ENCODE measurements at regions not wholly inside any gene's neighbourhood (a gene's known extent, or its start where the extent isn't known, plus 50 kb on each side); places are given as distances from the start of the nearest gene placed in this dataset.

- TF ChIP-seq CTCF (IDR thresholded peaks at IDR 0.05; ENCODE audit: extremely low read depth, missing control alignments), result no peak
- DNase-seq (ENCODE audit: low spot score), result no peak
These were observed 255.4 kb downstream of the IRX2 start for GRCh38 chr5:2496126-2496525.

GRCh38 chr5:2493356-2493755 lies 258.1 kb downstream of the IRX2 start:
- TF ChIP-seq CTCF (IDR thresholded peaks at IDR 0.05; ENCODE audit: extremely low read depth, missing control alignments), result no peak

GRCh38 chr5:2492476-2492875 lies 259.0 kb downstream of the IRX2 start:
- TF ChIP-seq CTCF (IDR thresholded peaks at IDR 0.05; ENCODE audit: extremely low read depth, missing control alignments), result no peak
- no peak for DNase-seq (ENCODE audit: low spot score)

More at GRCh38 chr5:2493356-2493755, 258.1 kb downstream of the IRX2 start:
- DNase-seq (ENCODE audit: low spot score), result no peak

- no peak for TF ChIP-seq CTCF (IDR thresholded peaks at IDR 0.05; ENCODE audit: extremely low read depth, missing control alignments)
- DNase-seq (ENCODE audit: low spot score), result no peak
These were observed 259.6 kb downstream of the IRX2 start for GRCh38 chr5:2491846-2492245.

- TF ChIP-seq CTCF (IDR thresholded peaks at IDR 0.05; ENCODE audit: extremely low read depth, missing control alignments), result no peak
- no peak for DNase-seq (ENCODE audit: low spot score)
These were observed 262.2 kb downstream of the IRX2 start for GRCh38 chr5:2489306-2489705.

- TF ChIP-seq CTCF (IDR thresholded peaks at IDR 0.05; ENCODE audit: extremely low read depth, missing control alignments), result no peak
- DNase-seq (ENCODE audit: low spot score), result no peak
These were observed 262.9 kb downstream of the IRX2 start for GRCh38 chr5:2488593-2488992.

GRCh38 chr5:2487152-2487763 lies 264.2 kb downstream of the IRX2 start:
- TF ChIP-seq CTCF (IDR thresholded peaks at IDR 0.05; ENCODE audit: extremely low read depth, missing control alignments), result no peak
- DNase-seq (ENCODE audit: low spot score), result no peak

Data from GM20000 (cell line).